ENCODE measurements at regions not wholly inside any gene's neighbourhood (a gene's known extent, or its start where the extent isn't known, plus 50 kb on each side); places are given as distances from the start of the nearest gene placed in this dataset.

DNA sequence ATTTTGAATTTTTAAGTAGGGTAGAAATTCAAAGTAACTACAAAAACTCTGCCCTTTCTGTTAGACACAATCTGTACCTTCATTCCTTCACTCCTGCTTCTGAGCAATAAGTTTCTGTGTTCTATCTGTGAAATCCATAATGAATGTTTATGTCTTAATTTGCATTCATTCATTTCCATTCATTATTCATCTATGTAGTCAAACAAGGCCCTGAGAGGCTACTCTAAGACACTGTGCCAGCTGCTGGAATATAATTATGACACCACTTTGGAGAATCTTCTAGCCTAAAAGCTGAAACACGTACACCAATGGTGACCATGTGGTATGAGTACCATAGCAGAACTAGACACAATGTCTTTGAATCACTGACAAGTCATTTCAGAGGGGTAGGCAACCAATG is 199.9 kb upstream of the FAR2 start:
- Histone ChIP-seq H3K27ac (ENCODE audit: low read length) (no peak overlapping the region), H3K27me3 (ENCODE audit: control insufficient read depth, insufficient read depth, low read length) (no peaks in the 10 kb centered on the region), H3K36me3 (ENCODE audit: control insufficient read depth, insufficient read depth, low read length) (no peaks in the 10 kb centered on the region), H3K4me3 (ENCODE audit: low read length) (no peak overlapping the region), H3K9me3 (ENCODE audit: control insufficient read depth, low read depth, low read length) (no peaks in the 10 kb centered on the region), H3K4me1 (ENCODE audit: control insufficient read depth, insufficient read depth, low read length) (no peaks in the 10 kb centered on the region)
- WGBS (ENCODE audit: insufficient coverage, low lambda C conversion rate), result 80% methylated on average over 1 of the region's 1 CpG
- no peak for DNase-seq

DNA sequence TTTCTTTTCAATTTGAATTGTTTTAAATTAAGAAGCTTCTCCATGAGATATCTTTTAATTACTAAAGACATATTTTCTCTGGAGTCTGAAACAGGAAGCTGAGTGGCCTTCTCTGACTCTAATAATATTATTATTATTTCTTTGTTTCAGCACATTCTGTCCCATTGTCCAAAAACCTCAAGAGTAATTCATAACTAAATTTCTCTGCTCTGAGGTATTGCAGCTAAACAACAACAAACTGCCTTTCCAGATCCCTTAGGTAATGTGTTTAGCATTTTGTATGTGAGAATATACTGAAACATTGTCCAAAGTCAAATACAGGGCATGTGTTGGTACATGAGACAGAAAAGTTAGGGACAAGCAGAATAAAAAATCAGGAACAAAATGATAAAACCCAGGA is 199.0 kb upstream of the FAR2 start:
- Histone ChIP-seq H3K9me3 (ENCODE audit: control insufficient read depth, low read depth, low read length) (no peaks in the 10 kb centered on the region), H3K36me3 (ENCODE audit: control insufficient read depth, insufficient read depth, low read length) (no peaks in the 10 kb centered on the region), H3K4me1 (ENCODE audit: control insufficient read depth, insufficient read depth, low read length) (no peaks in the 10 kb centered on the region), H3K27ac (ENCODE audit: low read length) (no peak overlapping the region), H3K27me3 (ENCODE audit: control insufficient read depth, insufficient read depth, low read length) (no peaks in the 10 kb centered on the region), H3K4me3 (ENCODE audit: low read length) (no peak overlapping the region)
- DNase-seq, result no peak

- H3K27ac ChIP-seq (ENCODE audit: low read length), result no peak overlapping the region
- no peak for DNase-seq
- WGBS (ENCODE audit: insufficient coverage, low lambda C conversion rate), result no CpG with 5 or more reads among the region's 1 CpG
- no peaks in the 10 kb centered on the region for H3K27me3 ChIP-seq (ENCODE audit: control insufficient read depth, insufficient read depth, low read length)
- H3K4me1 ChIP-seq (ENCODE audit: control insufficient read depth, insufficient read depth, low read length), result no peaks in the 10 kb centered on the region
- H3K4me3 ChIP-seq (ENCODE audit: low read length), result no peak overlapping the region
- no peaks in the 10 kb centered on the region for H3K9me3 ChIP-seq (ENCODE audit: control insufficient read depth, low read depth, low read length)
- no peaks in the 10 kb centered on the region for H3K36me3 ChIP-seq (ENCODE audit: control insufficient read depth, insufficient read depth, low read length)
Observed at GRCh38 chr12:28951935-28952334, 197.1 kb upstream of the FAR2 start.

GRCh38 chr12:28954333-28954732 is 194.7 kb upstream of the FAR2 start:
- H3K4me3 ChIP-seq (ENCODE audit: low read length), result no peak overlapping the region
- no peak overlapping the region for H3K27ac ChIP-seq (ENCODE audit: low read length)
- DNase-seq, result no peak
- no peaks in the 10 kb centered on the region for H3K9me3 ChIP-seq (ENCODE audit: control insufficient read depth, low read depth, low read length)
- H3K27me3 ChIP-seq (ENCODE audit: control insufficient read depth, insufficient read depth, low read length), result no peaks in the 10 kb centered on the region
- no peaks in the 10 kb centered on the region for H3K4me1 ChIP-seq (ENCODE audit: control insufficient read depth, insufficient read depth, low read length)
- H3K36me3 ChIP-seq (ENCODE audit: control insufficient read depth, insufficient read depth, low read length), result no peaks in the 10 kb centered on the region

DNA sequence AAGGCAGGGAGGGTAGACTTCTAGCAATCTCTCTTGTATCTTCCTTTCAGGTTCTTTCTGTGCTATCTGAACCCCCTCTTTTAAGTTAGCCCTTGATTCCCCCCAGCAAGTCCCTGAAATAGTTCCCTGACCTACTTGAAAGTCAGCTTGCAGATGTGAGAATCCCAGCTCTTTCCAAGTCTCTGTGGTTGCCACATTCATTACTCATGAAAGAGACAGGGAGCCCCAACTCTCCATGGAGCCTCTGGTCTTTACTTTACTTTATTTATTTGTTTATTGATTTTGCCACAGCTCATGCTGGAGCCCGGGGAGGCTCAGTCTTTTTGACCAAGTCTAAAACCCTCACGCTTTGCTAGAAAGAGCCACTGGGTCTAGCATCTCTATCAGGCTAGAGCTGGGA is 193.6 kb upstream of the FAR2 start:
- DNase-seq, result no peak
- no peaks in the 10 kb centered on the region for H3K36me3 ChIP-seq (ENCODE audit: control insufficient read depth, insufficient read depth, low read length)
- WGBS (ENCODE audit: insufficient coverage, low lambda C conversion rate), result no CpG with 5 or more reads among the region's 2 CpGs
- no peaks in the 10 kb centered on the region for H3K27me3 ChIP-seq (ENCODE audit: control insufficient read depth, insufficient read depth, low read length)
- H3K27ac ChIP-seq (ENCODE audit: low read length), result no peak overlapping the region
- no peaks in the 10 kb centered on the region for H3K9me3 ChIP-seq (ENCODE audit: control insufficient read depth, low read depth, low read length)
- no peak overlapping the region for H3K4me3 ChIP-seq (ENCODE audit: low read length)
- no peaks in the 10 kb centered on the region for H3K4me1 ChIP-seq (ENCODE audit: control insufficient read depth, insufficient read depth, low read length)

GRCh38 chr12:28955931-28956330 is 193.1 kb upstream of the FAR2 start:
- H3K4me1 ChIP-seq (ENCODE audit: control insufficient read depth, insufficient read depth, low read length), result no peaks in the 10 kb centered on the region
- no peak overlapping the region for H3K27ac ChIP-seq (ENCODE audit: low read length)
- no peaks in the 10 kb centered on the region for H3K9me3 ChIP-seq (ENCODE audit: control insufficient read depth, low read depth, low read length)
- no peak overlapping the region for H3K4me3 ChIP-seq (ENCODE audit: low read length)
- DNase-seq, result no peak
- no peaks in the 10 kb centered on the region for H3K27me3 ChIP-seq (ENCODE audit: control insufficient read depth, insufficient read depth, low read length)
- H3K36me3 ChIP-seq (ENCODE audit: control insufficient read depth, insufficient read depth, low read length), result no peaks in the 10 kb centered on the region

DNA sequence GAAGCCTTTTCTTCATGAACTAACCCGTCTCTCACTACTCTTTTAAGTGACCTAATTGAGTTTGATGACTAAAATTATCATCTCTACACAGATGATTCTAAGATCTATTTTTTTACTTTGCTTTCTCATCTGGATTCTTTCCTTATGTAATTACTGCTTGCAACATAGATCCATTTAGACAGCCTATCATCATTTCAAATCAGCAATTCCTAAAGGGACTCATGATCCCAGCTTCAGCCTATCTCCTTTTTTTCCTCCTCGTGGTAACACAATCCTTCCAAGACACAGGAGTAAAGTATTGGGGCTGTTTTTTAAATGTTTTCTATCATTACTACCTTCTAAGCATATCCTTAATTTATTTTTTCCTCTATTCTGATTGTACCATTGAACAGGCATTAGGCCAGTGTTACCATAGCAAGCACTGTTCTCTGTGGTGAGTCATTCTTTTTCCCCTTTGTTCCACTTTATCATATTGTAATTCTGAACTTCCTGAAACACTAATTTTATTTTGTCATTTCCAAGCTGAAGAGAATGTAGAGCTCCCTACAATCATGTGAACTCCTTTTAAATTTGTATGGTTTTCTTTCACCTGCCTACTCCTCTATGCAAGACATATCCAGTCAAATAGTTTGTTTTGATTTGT is 190.4 kb upstream of the FAR2 start:
- 75% methylated on average over 2 of the region's 2 CpGs for WGBS (ENCODE audit: insufficient coverage, low lambda C conversion rate)
- H3K27ac ChIP-seq (ENCODE audit: low read length), result no peak overlapping the region

GRCh38 chr12:28961948-28962384 is 187.1 kb upstream of the FAR2 start:
- no CpG with 5 or more reads among the region's 1 CpG for WGBS (ENCODE audit: insufficient coverage, low lambda C conversion rate)
- Histone ChIP-seq H3K4me1 (ENCODE audit: control insufficient read depth, insufficient read depth, low read length) (no peaks in the 10 kb centered on the region), H3K4me3 (ENCODE audit: low read length) (no peak overlapping the region), H3K9me3 (ENCODE audit: control insufficient read depth, low read depth, low read length) (no peaks in the 10 kb centered on the region), H3K27ac (ENCODE audit: low read length) (no peak overlapping the region), H3K36me3 (ENCODE audit: control insufficient read depth, insufficient read depth, low read length) (no peaks in the 10 kb centered on the region), H3K27me3 (ENCODE audit: control insufficient read depth, insufficient read depth, low read length) (no peaks in the 10 kb centered on the region)
- DNase-seq, result no peak

More for the DNA sequence above, 190.4 kb upstream of the FAR2 start:
- no peak for DNase-seq
- Histone ChIP-seq H3K9me3 (ENCODE audit: control insufficient read depth, low read depth, low read length) (no peaks in the 10 kb centered on the region), H3K4me3 (ENCODE audit: low read length) (no peak overlapping the region), H3K4me1 (ENCODE audit: control insufficient read depth, insufficient read depth, low read length) (no peaks in the 10 kb centered on the region), H3K36me3 (ENCODE audit: control insufficient read depth, insufficient read depth, low read length) (no peaks in the 10 kb centered on the region), H3K27me3 (ENCODE audit: control insufficient read depth, insufficient read depth, low read length) (no peaks in the 10 kb centered on the region)

GRCh38 chr12:28963554-28963953 is 185.5 kb upstream of the FAR2 start:
- WGBS (ENCODE audit: insufficient coverage, low lambda C conversion rate), result 67% methylated on average over 1 of the region's 2 CpGs
- no peak for DNase-seq
- H3K9me3 ChIP-seq (ENCODE audit: control insufficient read depth, low read depth, low read length), result no peaks in the 10 kb centered on the region

DNA sequence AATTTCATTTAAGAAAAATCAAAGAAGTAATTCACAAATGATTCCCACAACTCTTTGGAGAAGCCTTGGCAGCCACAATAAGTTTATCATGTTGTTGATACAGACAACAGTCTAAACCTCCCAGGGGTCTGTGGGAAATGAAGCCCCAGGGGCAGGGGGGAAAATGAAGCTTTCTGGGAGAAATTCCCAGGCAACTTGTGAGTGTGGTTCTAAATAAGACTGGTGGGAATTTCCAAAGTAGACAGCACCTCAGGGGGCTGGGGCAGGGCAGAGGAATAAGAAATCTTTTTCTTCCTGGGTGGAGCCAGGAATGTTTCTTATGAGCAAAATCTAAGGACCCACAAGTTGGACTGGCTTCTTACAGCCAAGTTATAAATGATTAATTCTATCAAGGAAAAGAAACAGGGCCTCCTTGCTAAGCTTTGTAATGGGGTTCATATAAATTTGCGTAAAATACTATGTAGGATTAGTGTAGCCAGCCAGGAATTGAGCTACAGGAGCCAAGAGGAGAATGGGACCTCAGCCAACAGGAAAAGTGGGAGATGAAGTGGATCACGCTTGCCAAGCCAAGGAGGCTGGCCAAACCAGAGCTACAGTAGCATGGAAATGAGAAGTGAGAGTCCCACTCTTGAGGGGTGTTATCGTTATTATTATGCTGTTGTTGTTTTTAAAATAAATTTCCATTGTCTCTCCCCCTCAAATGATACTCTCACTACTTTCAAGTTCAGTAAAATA is 182.9 kb upstream of the FAR2 start:
- no peak overlapping the region for H3K27ac ChIP-seq (ENCODE audit: low read length)
- no peak for DNase-seq
- no peaks in the 10 kb centered on the region for H3K27me3 ChIP-seq (ENCODE audit: control insufficient read depth, insufficient read depth, low read length)
- no peaks in the 10 kb centered on the region for H3K36me3 ChIP-seq (ENCODE audit: control insufficient read depth, insufficient read depth, low read length)
- no peaks in the 10 kb centered on the region for H3K9me3 ChIP-seq (ENCODE audit: control insufficient read depth, low read depth, low read length)
- 60% methylated on average over 1 of the region's 3 CpGs for WGBS (ENCODE audit: insufficient coverage, low lambda C conversion rate)
- H3K4me1 ChIP-seq (ENCODE audit: control insufficient read depth, insufficient read depth, low read length), result no peaks in the 10 kb centered on the region
- H3K4me3 ChIP-seq (ENCODE audit: low read length), result no peak overlapping the region

More at GRCh38 chr12:28963554-28963953, 185.5 kb upstream of the FAR2 start:
- H3K27ac ChIP-seq (ENCODE audit: low read length), result no peak overlapping the region
- no peaks in the 10 kb centered on the region for H3K4me1 ChIP-seq (ENCODE audit: control insufficient read depth, insufficient read depth, low read length)
- no peak overlapping the region for H3K4me3 ChIP-seq (ENCODE audit: low read length)
- H3K27me3 ChIP-seq (ENCODE audit: control insufficient read depth, insufficient read depth, low read length), result no peaks in the 10 kb centered on the region
- no peaks in the 10 kb centered on the region for H3K36me3 ChIP-seq (ENCODE audit: control insufficient read depth, insufficient read depth, low read length)

GRCh38 chr12:28967426-28967825 is 181.7 kb upstream of the FAR2 start:
- Histone ChIP-seq H3K9me3 (ENCODE audit: control insufficient read depth, low read depth, low read length) (no peaks in the 10 kb centered on the region), H3K4me3 (ENCODE audit: low read length) (no peak overlapping the region), H3K36me3 (ENCODE audit: control insufficient read depth, insufficient read depth, low read length) (no peaks in the 10 kb centered on the region), H3K27me3 (ENCODE audit: control insufficient read depth, insufficient read depth, low read length) (no peaks in the 10 kb centered on the region), H3K27ac (ENCODE audit: low read length) (no peak overlapping the region), H3K4me1 (ENCODE audit: control insufficient read depth, insufficient read depth, low read length) (no peaks in the 10 kb centered on the region)
- whole genome bisulfite sequencing (ENCODE audit: insufficient coverage, low lambda C conversion rate), result no CpG with 5 or more reads among the region's 8 CpGs
- DNase-seq, result no peak

Data from large intestine (tissue), 3 donors.